ENCODE measurements at regions not wholly inside any gene's neighbourhood (a gene's known extent, or its start where the extent isn't known, plus 50 kb on each side); places are given as distances from the start of the nearest gene placed in this dataset.

DNA sequence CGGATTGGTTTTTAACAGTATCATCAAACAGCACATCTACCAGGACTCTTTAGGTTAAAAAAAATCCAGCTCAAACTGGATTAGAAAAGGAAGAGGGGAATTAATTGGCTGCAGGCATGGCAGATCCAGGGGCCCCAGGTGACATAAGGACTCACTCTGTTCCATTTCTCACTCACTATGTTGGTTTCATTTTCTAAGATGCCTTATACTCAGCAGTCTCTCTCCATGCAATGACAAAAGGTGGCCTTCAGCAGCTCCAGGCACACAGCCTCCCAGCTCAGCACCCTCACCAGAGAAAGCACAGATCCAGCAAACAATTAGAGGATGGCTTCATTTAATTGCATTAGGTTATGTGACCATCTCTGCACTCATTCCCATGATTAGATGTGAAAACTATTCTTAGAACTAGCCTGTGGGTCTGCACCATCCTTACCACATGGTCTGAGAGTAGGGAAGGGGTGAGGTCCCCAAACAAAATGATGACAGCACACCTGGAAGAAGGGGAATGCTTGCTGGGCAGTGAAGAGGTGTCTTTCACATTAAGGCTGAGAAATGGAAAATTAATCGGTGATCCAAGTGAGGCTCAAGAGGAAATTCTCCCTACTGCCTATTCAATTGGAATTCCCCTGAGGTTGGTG lies 243.1 kb downstream of the CDH26 start:
- intact Hi-C loops (cut with micrococcal nuclease; ENCODE audit: unreplicated experiment): no loop called here
- no peaks in the 10 kb centered on the region for H3K36me3 ChIP-seq (ENCODE audit: insufficient read depth, low read length)
- TF ChIP-seq, protein P1, sequence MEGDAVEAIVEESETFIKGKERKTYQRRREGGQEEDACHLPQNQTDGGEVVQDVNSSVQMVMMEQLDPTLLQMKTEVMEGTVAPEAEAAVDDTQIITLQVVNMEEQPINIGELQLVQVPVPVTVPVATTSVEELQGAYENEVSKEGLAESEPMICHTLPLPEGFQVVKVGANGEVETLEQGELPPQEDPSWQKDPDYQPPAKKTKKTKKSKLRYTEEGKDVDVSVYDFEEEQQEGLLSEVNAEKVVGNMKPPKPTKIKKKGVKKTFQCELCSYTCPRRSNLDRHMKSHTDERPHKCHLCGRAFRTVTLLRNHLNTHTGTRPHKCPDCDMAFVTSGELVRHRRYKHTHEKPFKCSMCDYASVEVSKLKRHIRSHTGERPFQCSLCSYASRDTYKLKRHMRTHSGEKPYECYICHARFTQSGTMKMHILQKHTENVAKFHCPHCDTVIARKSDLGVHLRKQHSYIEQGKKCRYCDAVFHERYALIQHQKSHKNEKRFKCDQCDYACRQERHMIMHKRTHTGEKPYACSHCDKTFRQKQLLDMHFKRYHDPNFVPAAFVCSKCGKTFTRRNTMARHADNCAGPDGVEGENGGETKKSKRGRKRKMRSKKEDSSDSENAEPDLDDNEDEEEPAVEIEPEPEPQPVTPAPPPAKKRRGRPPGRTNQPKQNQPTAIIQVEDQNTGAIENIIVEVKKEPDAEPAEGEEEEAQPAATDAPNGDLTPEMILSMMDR (conservative IDR thresholded peaks at IDR 0.05; ENCODE audit: low read length): no peak
- no peak for TF ChIP-seq EZH2phosphoT487 (IDR thresholded peaks at IDR 0.05; ENCODE audit: borderline replicate concordance, low read depth, low read length)
- ChIA-PET CTCF (ENCODE audit: unreplicated experiment) (no interaction called here), POLR2A (no interaction called here)
- DNase-seq (ENCODE audit: low spot score): no peak
- no TSS peak for BruUV-seq (replicated peaks)
- H3K4me3 ChIP-seq (ENCODE audit: low read depth, low read length, poor library complexity, severe bottlenecking): no peak overlapping the region
- H3K9me2 ChIP-seq (ENCODE audit: insufficient read depth, low read length): no peaks in the 10 kb centered on the region
- H2AFZ ChIP-seq (ENCODE audit: low read length): no peak overlapping the region
- no peaks in the 10 kb centered on the region for H3K79me2 ChIP-seq (ENCODE audit: insufficient read depth, low read depth, low read length)
- H3K9me3 ChIP-seq (ENCODE audit: low read length): no peaks in the 10 kb centered on the region
- H3K27ac ChIP-seq (ENCODE audit: low read depth, low read length, poor library complexity, severe bottlenecking): no peak overlapping the region
- no peaks in the 10 kb centered on the region for H4K20me1 ChIP-seq (ENCODE audit: insufficient read depth, low read length)
- no peaks in the 10 kb centered on the region for H3K4me1 ChIP-seq (ENCODE audit: insufficient read depth, low read length, poor library complexity, severe bottlenecking)
- H3K4me2 ChIP-seq (ENCODE audit: low read length): no peak overlapping the region

DNA sequence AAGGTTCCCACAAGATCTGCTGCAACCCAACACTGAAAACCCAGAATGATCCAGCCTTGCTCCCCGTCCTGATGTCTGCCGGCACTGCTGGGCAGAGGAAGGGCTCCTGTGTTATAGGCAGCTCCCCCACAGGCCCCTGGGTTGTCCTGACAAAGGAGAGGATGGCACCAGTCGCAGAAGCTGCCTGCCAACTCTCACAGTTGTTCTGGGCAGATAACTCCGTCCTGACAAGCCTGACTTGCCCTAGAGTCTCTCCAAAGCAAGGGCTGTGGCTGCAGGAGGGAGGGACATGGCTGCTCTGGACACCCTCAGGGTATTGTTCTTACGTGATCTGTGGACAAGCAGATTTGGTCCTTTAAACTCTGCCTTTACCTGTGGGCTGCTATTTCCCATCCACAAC lies 243.8 kb downstream of the CDH26 start:
- no TSS peak for BruUV-seq (replicated peaks)
- intact Hi-C loops (cut with micrococcal nuclease; ENCODE audit: unreplicated experiment): no loop called here
- TF ChIP-seq, protein P1 (conservative IDR thresholded peaks at IDR 0.05; ENCODE audit: low read length): no peak
- TF ChIP-seq EZH2phosphoT487 (IDR thresholded peaks at IDR 0.05; ENCODE audit: borderline replicate concordance, low read depth, low read length): no peak
- ChIA-PET POLR2A (no interaction called here), CTCF (ENCODE audit: unreplicated experiment) (no interaction called here)
- no peak overlapping the region for H2AFZ ChIP-seq (ENCODE audit: low read length)
- no peaks in the 10 kb centered on the region for H3K9me3 ChIP-seq (ENCODE audit: low read length)
- H4K20me1 ChIP-seq (ENCODE audit: insufficient read depth, low read length): no peaks in the 10 kb centered on the region
- H3K4me2 ChIP-seq (ENCODE audit: low read length): no peak overlapping the region
- no peak for DNase-seq (ENCODE audit: low spot score)
- no peaks in the 10 kb centered on the region for H3K9me2 ChIP-seq (ENCODE audit: insufficient read depth, low read length)
- H3K4me3 ChIP-seq (ENCODE audit: low read depth, low read length, poor library complexity, severe bottlenecking): no peak overlapping the region
- no peaks in the 10 kb centered on the region for H3K79me2 ChIP-seq (ENCODE audit: insufficient read depth, low read depth, low read length)
- no peaks in the 10 kb centered on the region for H3K36me3 ChIP-seq (ENCODE audit: insufficient read depth, low read length)
- no peak overlapping the region for H3K27ac ChIP-seq (ENCODE audit: low read depth, low read length, poor library complexity, severe bottlenecking)
- H3K4me1 ChIP-seq (ENCODE audit: insufficient read depth, low read length, poor library complexity, severe bottlenecking): no peaks in the 10 kb centered on the region

DNA sequence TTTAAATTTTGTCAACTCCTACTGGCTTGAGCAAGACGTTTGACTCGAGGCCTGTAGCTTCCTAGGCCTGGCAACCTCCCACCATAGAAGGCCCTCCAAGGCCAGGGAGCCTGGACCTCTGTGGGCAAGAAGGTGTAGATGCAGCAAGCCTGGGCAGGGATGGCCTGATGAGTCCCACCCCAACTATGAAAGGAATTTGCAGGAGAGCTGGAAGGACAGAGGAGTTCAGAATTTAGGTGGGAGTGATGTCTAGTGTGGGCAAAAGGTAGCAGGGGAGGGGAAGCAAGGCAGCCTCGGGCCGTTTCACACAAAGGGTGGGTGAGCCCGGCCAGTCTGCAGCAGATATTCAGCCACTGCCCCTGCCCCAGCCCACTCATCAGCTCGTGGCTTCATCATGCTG lies 245.2 kb downstream of the CDH26 start:
- Histone ChIP-seq H3K27ac (ENCODE audit: low read depth, low read length, poor library complexity, severe bottlenecking) (no peak overlapping the region), H3K4me1 (ENCODE audit: insufficient read depth, low read length, poor library complexity, severe bottlenecking) (no peaks in the 10 kb centered on the region), H3K36me3 (ENCODE audit: insufficient read depth, low read length) (no peaks in the 10 kb centered on the region), H3K4me2 (ENCODE audit: low read length) (no peak overlapping the region), H3K9me2 (ENCODE audit: insufficient read depth, low read length) (no peaks in the 10 kb centered on the region), H4K20me1 (ENCODE audit: insufficient read depth, low read length) (no peaks in the 10 kb centered on the region), H3K79me2 (ENCODE audit: insufficient read depth, low read depth, low read length) (no peaks in the 10 kb centered on the region), H3K4me3 (ENCODE audit: low read depth, low read length, poor library complexity, severe bottlenecking) (no peak overlapping the region), H2AFZ (ENCODE audit: low read length) (no peak overlapping the region), H3K9me3 (ENCODE audit: low read length) (no peaks in the 10 kb centered on the region)
- no peak for TF ChIP-seq EZH2phosphoT487 (IDR thresholded peaks at IDR 0.05; ENCODE audit: borderline replicate concordance, low read depth, low read length)
- TF ChIP-seq, protein P1 (conservative IDR thresholded peaks at IDR 0.05; ENCODE audit: low read length): no peak
- POLR2A ChIA-PET: interaction anchor here (0.6 kb wide), 1 partner anchor 339 kb away, joined by 3 read pairs; no protein-coding TSS in a partner anchor
- no TSS peak for BruUV-seq (replicated peaks)
- DNase-seq (ENCODE audit: low spot score): no peak
- intact Hi-C loops (cut with micrococcal nuclease; ENCODE audit: unreplicated experiment): no loop called here
- CTCF ChIA-PET (ENCODE audit: unreplicated experiment): interaction anchor here (0.6 kb wide), 1 partner anchor 1100 kb away, joined by 3 read pairs; no protein-coding TSS in a partner anchor

Measured in OCI-LY7 (cell line).